HG03064 (cell line): ENCODE measurements at regions not wholly inside any gene's neighbourhood (a gene's known extent, or its start where the extent isn't known, plus 50 kb on each side); places are given as distances from the start of the nearest gene placed in this dataset.

Experiments
- ATAC-seq: cut with Tn5 transposase; IDR thresholded peaks from one replicate; pipeline ENCODE4 v1.9.1; 2021; ENCODE audit warnings: low read depth; ENCODE audit not compliant: unreplicated experiment

DNA sequence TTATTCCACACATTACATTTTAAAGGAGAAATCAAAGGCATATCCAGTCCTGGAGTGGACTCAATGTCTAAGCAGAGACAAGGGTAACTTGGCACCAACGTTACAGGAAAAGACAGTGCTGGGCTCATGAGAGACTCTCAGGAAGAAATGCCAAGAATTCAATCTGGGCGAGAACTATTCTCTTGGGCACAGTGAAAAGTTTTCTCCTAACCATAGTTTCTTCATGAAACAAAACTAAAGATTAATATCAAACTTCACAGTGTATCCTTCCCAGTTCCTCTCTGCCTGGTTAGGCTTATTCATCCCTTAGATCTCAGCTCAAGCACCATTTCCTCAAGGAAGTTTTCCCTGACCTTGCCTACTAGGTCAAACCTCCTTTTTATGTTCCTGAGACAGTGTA lies 109.4 kb upstream of the TLL1 start:
- ATAC-seq: no peak

DNA sequence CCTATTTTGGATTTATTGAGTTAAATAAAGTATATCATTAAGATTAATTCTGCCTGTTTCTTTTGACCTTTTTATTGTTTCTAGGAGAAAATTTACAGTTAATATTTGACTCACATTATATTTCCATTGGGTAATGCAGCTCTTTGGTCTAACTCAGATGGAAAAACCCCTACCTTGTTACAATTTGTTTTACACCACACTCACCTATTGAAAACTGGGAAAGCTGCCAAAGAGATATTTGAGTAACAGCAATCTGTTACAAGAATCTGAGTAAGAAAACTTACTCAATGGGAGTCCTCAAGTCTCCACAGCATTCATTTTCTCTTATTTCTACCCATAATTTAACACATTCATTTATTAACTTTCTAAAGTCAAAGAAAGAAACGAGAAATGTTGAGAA lies 108.0 kb upstream of the TLL1 start:
- ATAC-seq: no peak

DNA sequence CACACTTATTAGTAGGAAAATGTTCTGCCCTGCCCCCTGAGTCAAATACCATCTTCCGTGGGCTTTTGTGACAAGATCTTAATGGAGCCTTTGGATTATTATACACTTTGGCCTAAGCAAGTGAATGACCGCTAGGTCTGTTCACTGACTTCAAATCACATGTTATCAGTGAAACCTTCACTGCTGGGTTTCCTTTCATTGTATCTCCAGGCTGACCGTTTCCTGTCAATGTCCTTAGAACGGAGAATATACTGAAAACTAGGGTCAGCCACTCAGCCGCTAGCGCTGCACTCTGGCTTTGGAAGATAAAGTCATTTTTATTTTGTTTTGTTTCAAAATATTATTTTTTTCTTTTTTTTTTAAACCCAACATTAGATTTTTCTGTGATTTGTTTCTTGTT lies 107.0 kb upstream of the TLL1 start:
- ATAC-seq: no peak

DNA sequence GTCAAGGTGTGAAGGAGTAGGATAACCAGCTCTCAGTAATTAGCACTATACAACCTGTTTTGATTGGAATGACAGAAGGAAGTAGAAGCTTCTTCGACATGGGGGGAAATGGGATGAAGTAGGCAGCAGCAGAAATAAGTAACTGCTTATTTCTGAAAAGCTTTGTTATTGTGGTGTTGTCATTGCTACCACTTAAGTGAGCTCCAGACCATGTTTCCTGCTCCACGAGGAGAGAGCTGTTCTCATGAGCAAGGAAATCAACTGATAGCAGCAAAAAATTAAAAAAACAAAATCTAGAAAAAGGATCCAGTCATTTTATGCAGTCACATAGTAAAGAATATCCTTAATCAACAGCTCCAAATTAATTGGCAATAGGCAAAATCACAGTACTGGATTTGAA lies 106.1 kb upstream of the TLL1 start:
- ATAC-seq: no peak

DNA sequence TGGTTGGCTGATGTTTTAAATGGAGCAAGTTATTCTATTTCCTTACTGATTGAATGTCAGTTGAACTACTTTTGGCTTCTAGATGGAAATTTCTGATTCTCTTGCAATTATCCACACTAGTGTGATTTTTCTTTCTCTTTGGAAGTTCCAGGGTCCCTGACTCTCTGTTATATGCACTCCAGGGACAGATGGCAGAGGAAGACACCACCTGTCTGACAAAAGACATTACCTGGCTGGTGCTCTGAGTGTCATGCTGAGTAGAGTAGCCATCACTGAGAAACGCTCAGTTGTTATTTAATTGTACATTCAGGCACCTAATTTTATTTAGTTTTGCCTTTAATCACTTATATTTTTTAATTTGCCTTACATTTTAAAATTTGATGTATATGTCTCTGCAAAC lies 105.4 kb upstream of the TLL1 start:
- no peak for ATAC-seq

DNA sequence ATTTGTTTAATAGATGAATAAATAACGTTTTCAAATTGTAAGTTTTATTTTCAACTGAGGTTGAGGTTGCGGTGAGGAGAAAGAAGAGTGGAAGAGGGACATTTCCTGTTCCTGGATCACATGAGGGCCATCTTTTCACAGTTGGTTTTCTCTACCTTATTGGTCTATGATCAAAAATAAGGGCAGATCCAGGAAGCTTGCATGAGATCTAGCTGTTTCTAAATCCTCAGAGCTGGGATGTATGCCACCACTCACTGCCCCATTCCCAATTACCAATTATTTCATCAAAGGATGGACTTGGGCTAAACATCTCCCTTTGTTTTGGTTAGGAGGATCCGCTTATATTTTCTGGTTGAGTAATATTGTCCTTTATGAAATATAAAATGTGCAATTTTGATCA lies 104.8 kb upstream of the TLL1 start:
- no peak for ATAC-seq

DNA sequence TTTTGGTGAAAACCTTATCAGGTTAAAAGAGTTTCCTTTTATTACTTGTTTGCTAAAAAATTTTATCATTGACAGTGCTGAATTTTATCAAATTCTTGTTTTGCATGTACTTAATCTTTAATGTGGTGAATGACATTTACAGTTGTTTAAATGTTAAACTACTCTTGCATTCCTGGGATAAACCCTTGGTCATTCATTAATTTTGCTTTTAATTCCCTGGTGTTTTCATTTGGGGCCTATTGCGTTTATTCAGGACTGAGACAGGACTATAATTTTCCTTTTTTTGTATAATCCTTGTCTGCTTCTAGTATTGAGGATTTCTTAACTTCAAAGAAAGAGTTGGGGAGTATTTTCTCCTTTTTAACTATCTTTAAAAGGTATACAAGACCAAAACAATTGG lies 98.7 kb upstream of the TLL1 start:
- ATAC-seq: no peak

DNA sequence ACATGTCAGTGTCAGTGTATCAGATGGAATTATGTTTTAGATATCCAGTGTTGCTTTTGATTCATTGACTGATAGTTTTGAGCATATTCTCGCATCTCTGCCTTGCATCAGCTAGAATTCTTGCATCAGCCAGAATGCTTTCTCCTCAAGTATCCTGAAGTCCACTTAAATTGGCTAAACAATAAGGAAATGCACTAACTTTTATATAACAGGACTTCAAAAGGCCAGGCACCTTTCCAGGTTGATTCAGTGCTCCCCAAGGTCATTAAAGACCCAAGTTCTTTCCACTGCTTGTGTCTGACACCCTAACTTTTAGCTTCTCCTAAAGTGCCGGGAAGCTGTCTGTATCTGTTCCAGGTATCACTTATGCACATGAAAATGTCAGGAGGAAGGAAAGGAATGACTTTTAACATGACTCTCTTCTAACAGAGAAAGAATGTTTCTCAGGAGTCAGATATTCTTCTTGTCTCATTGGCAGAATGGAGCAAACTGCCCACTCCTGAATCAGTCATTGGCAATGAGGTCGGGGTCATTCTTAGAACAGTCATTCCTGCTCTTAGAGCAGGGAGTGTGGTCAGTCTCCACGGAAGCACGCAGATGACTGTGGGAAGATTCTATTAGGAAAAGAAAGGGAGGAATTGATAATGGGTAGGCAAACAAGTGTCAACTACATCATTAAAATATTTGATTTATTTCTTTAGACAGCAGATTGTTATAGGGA lies 92.9 kb upstream of the TLL1 start:
- ATAC-seq: no peak

DNA sequence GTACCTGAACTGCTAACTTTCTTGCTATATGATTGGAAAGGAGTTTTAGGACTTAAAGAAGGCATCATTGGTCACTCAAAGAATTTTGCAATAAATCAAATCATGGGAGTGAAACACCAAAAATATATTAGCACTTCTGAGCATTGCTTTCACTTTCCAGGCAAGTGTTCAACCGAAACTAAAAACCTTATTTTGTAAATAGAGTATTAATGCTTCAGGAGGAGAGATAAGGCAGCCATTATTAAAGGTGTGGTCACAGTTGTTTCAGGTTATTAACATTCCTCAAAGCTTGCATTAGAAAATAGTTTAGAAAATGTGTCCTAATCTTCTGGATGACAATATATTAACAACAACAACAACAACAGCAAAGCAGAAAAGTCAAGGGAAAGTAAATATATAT lies 92.3 kb upstream of the TLL1 start:
- no peak for ATAC-seq

DNA sequence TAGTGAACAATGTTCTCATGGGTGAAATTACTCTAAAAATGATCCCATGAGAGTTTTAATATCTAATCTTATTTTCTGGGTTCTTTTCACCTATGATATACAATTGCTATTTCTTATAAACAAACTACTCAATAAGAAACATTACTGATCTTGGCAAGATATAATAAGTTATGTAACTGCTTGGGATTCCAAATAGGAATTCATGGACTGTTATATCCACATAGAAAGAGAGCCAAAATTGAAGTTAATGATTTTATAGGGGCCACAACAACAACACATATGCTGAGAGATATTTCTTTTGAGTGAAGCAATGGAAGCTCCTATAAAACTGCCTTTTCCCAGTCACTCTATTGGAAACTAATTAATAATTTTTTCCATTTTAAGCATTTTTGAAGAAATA lies 90.4 kb upstream of the TLL1 start:
- ATAC-seq: no peak

DNA sequence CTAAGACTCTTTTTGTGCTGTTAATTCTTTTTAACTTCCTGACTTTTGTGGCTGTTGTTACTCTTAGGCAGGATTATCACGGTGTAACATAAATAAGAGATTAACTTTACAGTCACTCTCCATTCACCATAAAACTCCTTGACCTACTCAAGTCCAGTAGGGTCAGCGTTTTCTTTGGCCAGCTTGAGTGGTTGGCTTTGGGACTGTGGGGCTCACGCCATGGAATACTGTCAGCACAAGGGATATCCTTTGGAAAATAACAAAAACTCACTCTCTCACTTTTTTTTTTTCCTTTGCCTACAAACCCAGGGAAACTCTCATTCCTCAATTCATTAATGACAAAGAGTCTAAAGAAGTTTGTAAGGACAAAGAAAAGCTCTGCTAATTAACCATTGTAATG lies 89.4 kb upstream of the TLL1 start:
- no peak for ATAC-seq

DNA sequence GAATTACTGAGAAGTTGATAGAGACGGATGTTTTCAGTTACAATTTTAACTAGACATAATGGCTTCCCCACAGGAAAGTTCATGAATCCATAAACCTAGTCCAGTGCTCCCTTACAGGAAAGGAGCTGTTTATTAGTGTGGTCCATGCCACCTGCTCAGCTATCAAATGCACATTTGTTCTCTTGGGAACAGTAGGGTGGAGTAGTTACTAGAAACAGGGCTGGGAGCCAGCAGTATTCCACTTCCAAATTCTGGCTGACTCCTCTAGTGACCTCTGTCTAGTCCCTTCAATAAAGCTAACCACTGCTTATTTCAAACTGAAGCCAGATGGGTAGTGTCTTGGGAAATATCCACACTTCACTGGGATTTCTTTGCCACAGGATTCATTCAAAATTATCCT lies 88.4 kb upstream of the TLL1 start:
- ATAC-seq: no peak

DNA sequence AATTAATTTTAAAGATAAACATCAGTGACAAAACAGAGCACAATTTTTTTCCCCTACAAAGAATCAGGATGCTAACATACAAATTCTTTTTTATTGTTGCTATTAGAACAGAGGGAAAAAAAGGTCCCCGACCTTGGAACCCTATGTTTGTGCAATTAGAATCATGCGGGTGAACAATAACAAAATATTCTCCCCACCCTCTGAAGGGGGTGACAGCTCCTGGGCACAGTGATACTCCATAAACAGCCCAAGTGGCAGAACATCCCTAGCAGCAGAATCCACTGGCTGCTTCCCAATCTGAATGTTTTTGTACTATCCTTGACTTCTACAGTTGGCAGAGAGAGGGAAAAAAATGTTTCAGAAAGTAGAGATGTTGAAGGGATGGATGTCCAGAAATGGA lies 87.7 kb upstream of the TLL1 start:
- no peak for ATAC-seq

DNA sequence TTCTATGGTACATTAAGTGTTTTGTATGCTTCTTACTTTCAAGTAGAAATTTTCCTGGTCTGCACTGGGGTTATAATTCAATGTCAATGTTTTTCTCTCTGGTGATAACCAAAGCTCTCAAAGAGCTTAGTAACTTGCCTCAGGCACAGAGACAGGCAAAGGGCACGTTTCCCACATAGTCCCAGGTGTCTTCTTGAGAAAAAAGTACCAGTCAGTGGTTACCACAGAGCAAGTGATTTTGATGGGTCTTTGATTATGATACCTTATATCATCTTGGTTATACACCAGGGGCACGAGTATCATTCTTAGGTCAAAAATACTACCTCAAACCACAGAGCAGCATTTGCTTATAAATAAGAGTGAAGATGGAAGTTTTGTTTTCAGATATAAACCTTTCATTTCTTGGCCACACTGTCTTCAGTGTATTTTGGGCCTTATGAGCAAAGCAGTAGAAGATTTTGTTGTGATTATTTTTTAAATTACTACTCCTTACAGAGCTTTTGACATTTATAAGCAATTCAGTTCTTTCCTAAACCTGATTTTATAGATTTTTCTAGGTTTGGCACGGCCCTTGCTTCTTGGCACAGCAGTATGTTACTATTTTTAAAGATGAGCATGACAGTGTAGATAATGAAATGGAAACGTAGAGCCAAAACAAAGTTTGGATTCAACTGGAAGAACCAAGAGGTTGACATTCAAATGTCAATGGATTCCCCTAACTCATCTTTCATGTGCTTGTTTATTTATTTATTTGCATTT lies 85.3 kb upstream of the TLL1 start:
- ATAC-seq: no peak

DNA sequence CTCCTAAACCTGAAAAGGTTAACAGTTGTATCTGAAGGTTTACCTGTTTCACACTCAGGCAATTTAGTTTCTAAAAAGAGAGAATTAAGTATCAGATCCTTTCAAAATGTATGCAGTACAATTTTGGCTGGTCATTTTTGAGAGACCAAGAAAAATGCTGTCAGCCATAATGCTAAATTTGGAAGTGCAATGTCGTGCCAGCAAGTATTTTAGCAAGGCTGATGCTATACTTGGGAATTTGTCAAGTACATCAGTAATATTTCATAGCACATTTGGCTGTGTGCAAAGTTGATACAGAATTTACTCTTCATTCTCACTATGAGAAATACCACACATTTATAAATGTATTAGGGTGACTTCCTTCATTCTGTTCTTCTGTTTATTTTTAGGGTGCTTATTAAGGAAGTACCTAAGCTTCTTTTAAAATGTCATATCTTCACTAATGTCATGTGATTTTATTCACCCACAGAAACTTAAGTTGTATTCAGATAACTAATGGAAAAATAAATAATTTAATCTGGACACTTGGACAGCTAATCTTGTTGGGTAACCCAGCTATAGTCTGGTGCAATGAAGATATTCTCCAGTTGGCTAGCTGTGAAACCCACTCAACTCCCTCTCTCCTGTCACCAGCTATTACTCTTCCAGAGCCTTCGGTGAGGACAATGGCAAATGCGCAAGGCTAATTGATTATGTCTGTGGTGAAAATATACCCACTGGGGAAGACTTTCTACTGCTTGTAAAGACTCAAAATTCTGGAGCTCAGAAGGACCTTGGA lies 84.2 kb upstream of the TLL1 start:
- ATAC-seq: no peak

DNA sequence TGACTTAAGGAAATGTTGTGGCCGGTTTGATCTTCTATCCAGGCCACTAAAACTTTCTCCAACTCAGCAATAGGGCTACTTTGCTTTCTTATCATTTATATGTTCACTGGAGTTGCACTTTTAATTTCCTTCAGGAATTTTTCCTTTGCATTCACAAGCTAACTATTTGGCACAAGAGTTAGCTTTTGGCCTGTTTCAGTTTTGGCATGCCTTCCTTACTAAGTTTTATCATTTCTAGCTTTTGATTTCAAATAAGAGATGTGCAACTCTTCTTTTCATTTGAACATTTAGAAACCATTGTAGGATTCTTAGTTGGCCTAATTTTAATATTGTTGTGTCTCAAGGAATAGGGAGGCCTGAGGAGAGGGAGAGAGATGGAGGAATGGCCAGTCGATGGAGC lies 79.8 kb upstream of the TLL1 start:
- ATAC-seq: no peak

DNA sequence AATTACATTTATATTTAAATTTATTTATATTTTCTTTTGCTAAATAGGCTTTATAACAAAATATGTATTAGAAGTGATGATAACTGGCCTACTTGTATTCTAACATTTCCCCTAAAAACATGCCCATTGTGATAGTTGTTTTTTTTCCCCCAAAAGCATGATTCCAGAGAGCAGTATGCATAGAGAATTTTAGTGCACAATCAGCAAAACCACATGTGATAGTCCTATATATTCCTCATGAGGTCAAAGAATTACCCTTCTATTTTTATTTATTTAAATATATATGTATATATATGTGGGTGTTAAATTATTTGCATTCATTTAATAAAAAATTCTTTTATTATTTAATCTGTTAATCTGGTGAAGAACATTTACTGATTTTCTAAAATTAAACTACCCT lies 78.2 kb upstream of the TLL1 start:
- no peak for ATAC-seq

DNA sequence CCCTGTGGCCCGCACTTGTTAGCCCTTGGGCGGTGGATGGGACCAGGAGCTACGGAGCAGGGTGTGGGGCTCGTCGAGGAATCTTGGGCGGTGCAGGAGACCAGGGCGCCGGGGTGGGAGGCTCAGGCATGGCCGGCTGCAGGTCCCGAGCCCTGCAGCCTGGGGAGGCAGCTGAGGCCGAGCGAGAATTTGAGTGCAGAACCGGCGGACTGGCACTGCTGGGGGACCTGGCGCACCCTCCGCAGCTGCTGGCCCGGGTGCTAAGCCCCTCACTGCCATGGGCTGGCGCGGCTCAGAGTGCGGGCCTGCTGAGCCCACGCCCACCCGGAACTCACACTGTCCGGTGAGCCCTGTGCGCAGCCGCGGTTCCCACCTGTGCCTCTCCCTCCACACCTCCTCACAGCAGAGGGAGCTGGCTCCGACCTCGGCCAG lies 73.6 kb upstream of the TLL1 start:
- ATAC-seq: no peak

DNA sequence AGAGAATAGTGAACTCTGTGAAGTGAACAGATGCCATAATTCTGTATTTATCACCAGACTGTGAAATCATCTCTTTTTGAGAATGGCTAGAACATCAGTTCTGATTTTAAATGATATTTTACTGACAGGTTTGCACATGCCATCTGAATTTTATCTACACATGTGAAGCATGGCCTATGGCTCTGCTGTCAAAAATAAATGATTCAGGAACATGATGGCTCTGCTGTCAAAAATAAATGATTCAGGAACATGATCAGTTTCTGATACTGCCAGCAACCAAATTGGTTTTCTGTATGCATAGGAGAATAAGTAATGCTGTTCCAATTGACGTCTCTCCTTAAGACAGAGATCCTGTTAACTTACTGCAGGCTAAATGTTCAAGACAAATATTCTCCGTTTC lies 70.6 kb upstream of the TLL1 start:
- no peak for ATAC-seq

DNA sequence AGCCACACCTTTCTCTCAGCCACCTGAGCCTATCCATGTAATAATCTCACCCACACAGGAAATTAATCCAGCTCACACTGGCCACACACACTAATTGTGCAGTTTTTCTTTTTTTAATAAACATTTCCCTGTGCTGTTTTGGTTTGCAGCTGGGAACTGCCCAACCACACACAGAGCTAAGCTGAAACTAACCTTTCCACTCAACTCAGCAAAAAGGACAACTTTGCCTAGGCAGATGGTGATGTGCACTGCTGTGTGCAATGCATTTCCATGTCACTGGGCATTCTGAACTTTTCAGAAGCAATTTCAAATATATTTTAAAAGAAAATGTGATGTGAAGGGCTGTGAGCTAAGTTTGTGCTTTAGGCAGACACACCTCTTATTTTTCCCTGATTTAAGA lies 70.0 kb upstream of the TLL1 start:
- no peak for ATAC-seq

DNA sequence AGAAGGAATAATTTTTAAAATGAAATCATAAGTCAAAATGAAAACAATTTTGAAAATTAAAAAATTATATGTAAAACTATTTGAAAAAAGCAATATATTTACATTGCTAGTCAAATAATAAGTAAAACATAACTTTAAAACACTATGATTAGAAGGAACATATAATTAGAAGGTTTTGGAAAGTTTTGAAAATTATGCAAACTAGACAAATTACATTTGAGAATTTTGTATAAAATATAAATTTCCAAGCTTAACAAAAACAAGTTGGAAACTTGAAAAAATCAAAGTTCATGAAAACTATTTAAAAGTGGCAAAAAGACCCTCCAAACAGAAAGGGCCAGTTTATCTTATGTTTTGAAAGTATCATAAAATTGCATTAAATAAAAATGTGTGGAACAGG lies 67.6 kb upstream of the TLL1 start:
- ATAC-seq: no peak

DNA sequence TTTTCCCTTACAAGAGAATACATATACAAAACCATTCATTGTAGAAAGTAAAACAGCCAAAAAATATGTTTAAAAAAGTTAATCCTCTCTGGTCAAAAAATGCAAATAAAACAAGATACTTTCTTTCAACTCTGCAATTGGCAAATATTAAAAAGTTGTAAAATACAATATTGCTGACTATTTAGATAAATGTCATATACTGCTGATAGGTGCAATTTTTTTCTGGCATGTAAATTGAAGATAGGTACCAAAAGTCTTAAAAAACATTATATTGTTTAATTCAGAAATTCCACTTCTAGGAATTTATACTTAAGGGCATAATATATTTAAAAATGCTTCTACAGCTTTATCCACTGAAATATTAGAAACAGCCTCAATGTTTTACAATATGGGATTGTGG lies 66.4 kb upstream of the TLL1 start:
- ATAC-seq: no peak
